ENCODE measurements at regions not wholly inside any gene's neighbourhood (a gene's known extent, or its start where the extent isn't known, plus 50 kb on each side); places are given as distances from the start of the nearest gene placed in this dataset.

GRCh38 chr13:34028496-34029442 lies 210.8 kb downstream of the RFC3 start:
- no peak overlapping the region for H2BK15ac ChIP-seq (ENCODE audit: low read depth, low read length)
- no peaks in the 10 kb centered on the region for H3K23me2 ChIP-seq (ENCODE audit: insufficient read length, low read depth, low read length, poor library complexity, severe bottlenecking)
- no peak overlapping the region for H3K4ac ChIP-seq (ENCODE audit: low read depth, low read length)
- H3K18ac ChIP-seq (ENCODE audit: insufficient read length, low read depth, low read length), result no peak overlapping the region
- H3T11ph ChIP-seq (ENCODE audit: low read length), result no peak overlapping the region
- H3K14ac ChIP-seq (ENCODE audit: insufficient read depth, low read length), result no peak overlapping the region
- no peaks in the 10 kb centered on the region for H3K79me2 ChIP-seq (ENCODE audit: insufficient read depth, low read length)
- no peaks in the 10 kb centered on the region for H3K27me3 ChIP-seq (ENCODE audit: insufficient read depth, low read length)
- H3K36me3 Mint-ChIP-seq (ENCODE audit: insufficient read depth in 1 of 3, low read depth in 3 of 3), result peaks cover 0 to 11% (median 2%) of the 10 kb centered on the region in 3 experiments; a peak in 2 of 7 replicates
- H3K79me1 ChIP-seq (ENCODE audit: insufficient read depth, low read depth, low read length, poor library complexity, severe bottlenecking), result no peaks in the 10 kb centered on the region
- no peaks in the 10 kb centered on the region for H3K27me3 Mint-ChIP-seq (ENCODE audit: low read depth)
- H4K91ac ChIP-seq (ENCODE audit: insufficient read length, low read depth, low read length), result no peak overlapping the region
- H4K5ac ChIP-seq (ENCODE audit: insufficient read length, low read depth, low read length), result no peak overlapping the region
- H3K9me3 Mint-ChIP-seq, result peaks cover 8 to 16% of the 10 kb centered on the region in 2 experiments; a peak in 4 of 5 replicates
- no peak overlapping the region for H2BK12ac ChIP-seq (ENCODE audit: insufficient read length, low read depth, low read length)
- no peak overlapping the region for H3K9ac ChIP-seq (ENCODE audit: extremely low read depth, insufficient read length, low read length)
- no peak overlapping the region for H3K27ac ChIP-seq (ENCODE audit: insufficient read length, low read depth, low read length)
- H4K8ac ChIP-seq (replicated peaks; ENCODE audit: insufficient read length, low read depth, low read length), result no peak overlapping the region
- H3K4me1 ChIP-seq (ENCODE audit: insufficient read depth, low read length), result no peaks in the 10 kb centered on the region
- no peak overlapping the region for H2AK5ac ChIP-seq (ENCODE audit: insufficient read length, low read length)
- no peaks in the 10 kb centered on the region for H3K9me3 ChIP-seq (ENCODE audit: control insufficient read depth, low read depth, low read length)
- H3K27ac Mint-ChIP-seq, result no peak overlapping the region; a peak in 1 of 7 replicates
- no peak for DNase-seq
- no peak overlapping the region for H3K4me2 ChIP-seq (ENCODE audit: insufficient read depth, insufficient read length, low read length)
- no peak overlapping the region; a peak in 1 of 5 replicates for H3K4me3 Mint-ChIP-seq
- no peak overlapping the region for H2BK20ac ChIP-seq (ENCODE audit: low read depth, low read length, poor library complexity, severe bottlenecking)
- WGBS (ENCODE audit: extremely low coverage, insufficient read length, low lambda C conversion rate), result no CpG with 5 or more reads among the region's 5 CpGs
- no peaks in the 10 kb centered on the region for H4K20me1 ChIP-seq (ENCODE audit: control insufficient read depth, insufficient read depth, insufficient read length)
- H3K4me1 Mint-ChIP-seq, result no peaks in the 10 kb centered on the region
- no peak overlapping the region for H3K56ac ChIP-seq (ENCODE audit: insufficient read length, low read depth, low read length)
- no peak overlapping the region for H3K23ac ChIP-seq (ENCODE audit: insufficient read length, low read depth, low read length)
- H2AFZ ChIP-seq (ENCODE audit: low read length), result no peak overlapping the region
- H2BK120ac ChIP-seq (ENCODE audit: low read depth, low read length, poor library complexity, severe bottlenecking), result no peak overlapping the region
- TF ChIP-seq CTCF (conservative IDR thresholded peaks at IDR 0.05), result no peak
- no peak overlapping the region for H2BK5ac ChIP-seq (ENCODE audit: insufficient read length, low read length)

Data from H9 (cell line).